Spinal cord (tissue), 9 donors: ENCODE measurements at regions not wholly inside any gene's neighbourhood (a gene's known extent, or its start where the extent isn't known, plus 50 kb on each side); places are given as distances from the start of the nearest gene placed in this dataset.

Source experiments
- DNase-seq, 6 donors: peaks; one replicate each; pipeline versions ENCODE4 v3.0.0 to v3.0.0-alpha.2; 2013 to 2015; ENCODE audit warnings: low spot score in 6 of 6, low read depth in 4 of 6
- H3K27ac ChIP-seq: one replicate; pipeline ENCODE4 v1.5.1; 2013; ENCODE audit warnings: low read depth, low read length, control low read depth
- H3K27me3 ChIP-seq: one replicate; pipeline ENCODE4 v1.6.1; 2013; ENCODE audit warnings: low read length; ENCODE audit not compliant: control insufficient read depth, insufficient read depth
- H3K36me3 ChIP-seq: one replicate; pipeline ENCODE4 v1.6.1; 2013; ENCODE audit warnings: low read length; ENCODE audit not compliant: control insufficient read depth, insufficient read depth
- H3K4me1 ChIP-seq: one replicate; pipeline ENCODE4 v1.6.1; 2013; ENCODE audit warnings: low read length; ENCODE audit not compliant: control insufficient read depth, insufficient read depth
- H3K4me3 ChIP-seq: one replicate; pipeline ENCODE4 v1.5.1; 2013; ENCODE audit warnings: low read depth, low read length, control low read depth
- H3K9me3 ChIP-seq: one replicate; pipeline ENCODE4 v1.6.1; 2013; ENCODE audit warnings: low read length; ENCODE audit not compliant: control insufficient read depth, insufficient read depth
- WGBS: methylation state at CpG from one replicate; pipeline ENCODE4 v1.1.5; 2013; ENCODE audit warnings: missing lambda C conversion rate; ENCODE audit not compliant: insufficient coverage; 5-methylcytosine and 5-hydroxymethylcytosine counted together
- donor health status: healthy.

GRCh38 chr5:21642312-21642711 lies 1210.8 kb downstream of the CDH12 start:
- H3K4me1 ChIP-seq: no peaks in the 10 kb centered on the region
- no peaks in the 10 kb centered on the region for H3K9me3 ChIP-seq
- H3K27ac ChIP-seq: no peak overlapping the region
- H3K4me3 ChIP-seq: no peak overlapping the region
- no peaks in the 10 kb centered on the region for H3K27me3 ChIP-seq
- no peak for DNase-seq
- WGBS: no CpG with 5 or more reads among the region's 1 CpG
- H3K36me3 ChIP-seq: no peaks in the 10 kb centered on the region

GRCh38 chr5:21623831-21624230 lies 1229.3 kb downstream of the CDH12 start:
- no peaks in the 10 kb centered on the region for H3K4me1 ChIP-seq
- no peak overlapping the region for H3K27ac ChIP-seq
- WGBS: no CpG with 5 or more reads among the region's 2 CpGs

GRCh38 chr5:21615195-21615765 lies 1237.9 kb downstream of the CDH12 start:
- H3K36me3 ChIP-seq: no peaks in the 10 kb centered on the region
- no peak for DNase-seq
- no peaks in the 10 kb centered on the region for H3K4me1 ChIP-seq
- H3K27me3 ChIP-seq: no peaks in the 10 kb centered on the region
- no peak overlapping the region for H3K4me3 ChIP-seq
- no peak overlapping the region for H3K27ac ChIP-seq
- 93% methylated on average over 15 of the region's 16 CpGs for WGBS
- no peaks in the 10 kb centered on the region for H3K9me3 ChIP-seq

More at GRCh38 chr5:21623831-21624230, 1229.3 kb downstream of the CDH12 start:
- DNase-seq: no peak
- Histone ChIP-seq H3K36me3 (no peaks in the 10 kb centered on the region), H3K27me3 (no peaks in the 10 kb centered on the region), H3K4me3 (no peak overlapping the region), H3K9me3 (no peaks in the 10 kb centered on the region)

GRCh38 chr5:21613971-21614488 lies 1239.1 kb downstream of the CDH12 start:
- DNase-seq: no peak
- Histone ChIP-seq H3K27me3 (no peaks in the 10 kb centered on the region), H3K9me3 (no peaks in the 10 kb centered on the region), H3K36me3 (no peaks in the 10 kb centered on the region), H3K4me1 (no peaks in the 10 kb centered on the region), H3K4me3 (no peak overlapping the region), H3K27ac (no peak overlapping the region)
- WGBS: 60% methylated on average over 2 of the region's 5 CpGs

- Histone ChIP-seq H3K27ac (no peak overlapping the region), H3K4me3 (no peak overlapping the region), H3K4me1 (no peaks in the 10 kb centered on the region), H3K9me3 (no peaks in the 10 kb centered on the region), H3K27me3 (no peaks in the 10 kb centered on the region), H3K36me3 (no peaks in the 10 kb centered on the region)
- peak in 1 of 6 donors; percentile 16 for DNase-seq
- WGBS: no CpG with 5 or more reads among the region's 2 CpGs
Observed at GRCh38 chr5:21603796-21604195, 1249.3 kb downstream of the CDH12 start.

- Histone ChIP-seq H3K4me3 (no peak overlapping the region), H3K9me3 (no peaks in the 10 kb centered on the region), H3K36me3 (no peaks in the 10 kb centered on the region), H3K27me3 (no peaks in the 10 kb centered on the region), H3K4me1 (no peaks in the 10 kb centered on the region), H3K27ac (no peak overlapping the region)
- no peak for DNase-seq
- 100% methylated on average over 2 of the region's 2 CpGs for WGBS
Observed at GRCh38 chr5:21594566-21594965, 1258.6 kb downstream of the CDH12 start.

GRCh38 chr5:21593261-21593660 lies 1259.9 kb downstream of the CDH12 start:
- no peaks in the 10 kb centered on the region for H3K4me1 ChIP-seq
- no peak overlapping the region for H3K4me3 ChIP-seq
- no peak for DNase-seq
- no peaks in the 10 kb centered on the region for H3K9me3 ChIP-seq
- H3K27ac ChIP-seq: no peak overlapping the region
- no peaks in the 10 kb centered on the region for H3K36me3 ChIP-seq
- H3K27me3 ChIP-seq: no peaks in the 10 kb centered on the region

- DNase-seq: no peak
- Histone ChIP-seq H3K4me3 (no peak overlapping the region), H3K36me3 (no peaks in the 10 kb centered on the region), H3K9me3 (no peaks in the 10 kb centered on the region), H3K27ac (no peak overlapping the region), H3K4me1 (no peaks in the 10 kb centered on the region), H3K27me3 (no peaks in the 10 kb centered on the region)
- WGBS: no CpG with 5 or more reads among the region's 3 CpGs
Observed at GRCh38 chr5:21581508-21581907, 1271.6 kb downstream of the CDH12 start.

- Histone ChIP-seq H3K27ac (no peak overlapping the region), H3K4me3 (no peak overlapping the region)
- no CpG with 5 or more reads among the region's 4 CpGs for WGBS
Observed at GRCh38 chr5:21574961-21575360, 1278.2 kb downstream of the CDH12 start.

GRCh38 chr5:21574438-21574837 lies 1278.7 kb downstream of the CDH12 start:
- no CpG with 5 or more reads among the region's 4 CpGs for WGBS
- Histone ChIP-seq H3K27me3 (no peaks in the 10 kb centered on the region), H3K4me1 (no peaks in the 10 kb centered on the region), H3K4me3 (no peak overlapping the region), H3K27ac (no peak overlapping the region), H3K36me3 (no peaks in the 10 kb centered on the region), H3K9me3 (no peaks in the 10 kb centered on the region)
- DNase-seq: peak in 1 of 6 donors; percentile 11

More at GRCh38 chr5:21574961-21575360, 1278.2 kb downstream of the CDH12 start:
- peak in 1 of 6 donors; percentile 32 for DNase-seq
- Histone ChIP-seq H3K27me3 (no peaks in the 10 kb centered on the region), H3K9me3 (no peaks in the 10 kb centered on the region), H3K36me3 (no peaks in the 10 kb centered on the region), H3K4me1 (no peaks in the 10 kb centered on the region)
